ENCODE measurements at regions not wholly inside any gene's neighbourhood (a gene's known extent, or its start where the extent isn't known, plus 50 kb on each side); places are given as distances from the start of the nearest gene placed in this dataset.

GRCh38 chr6:87900160-87900698, 147.4 kb upstream of the SPACA1 start:
- Histone ChIP-seq H3K79me2 (replicated peaks; ENCODE audit: insufficient read depth, low read length) (no peaks in the 10 kb centered on the region), H3K27ac (ENCODE audit: low read length) (no peak overlapping the region), H3K9me3 (ENCODE audit: low read length) (no peaks in the 10 kb centered on the region), H3F3A (ENCODE audit: insufficient read depth, low read length, poor library complexity, severe bottlenecking) (no peaks in the 10 kb centered on the region), H3K9me2 (ENCODE audit: insufficient read depth, low read length) (no peaks in the 10 kb centered on the region), H3K4me3 (ENCODE audit: low read length) (no peak overlapping the region), H3K27me3 (ENCODE audit: insufficient read depth, low read depth, low read length) (no peaks in the 10 kb centered on the region), H4K20me1 (ENCODE audit: insufficient read depth) (no peaks in the 10 kb centered on the region), H3K4me2 (ENCODE audit: low read length) (no peak overlapping the region), H3K9ac (ENCODE audit: low read length) (no peak overlapping the region), H3K36me3 (ENCODE audit: insufficient read depth, low read length) (no peaks in the 10 kb centered on the region), H2AFZ (ENCODE audit: low read depth, low read length) (no peak overlapping the region)
- TF ChIP-seq, protein P1, sequence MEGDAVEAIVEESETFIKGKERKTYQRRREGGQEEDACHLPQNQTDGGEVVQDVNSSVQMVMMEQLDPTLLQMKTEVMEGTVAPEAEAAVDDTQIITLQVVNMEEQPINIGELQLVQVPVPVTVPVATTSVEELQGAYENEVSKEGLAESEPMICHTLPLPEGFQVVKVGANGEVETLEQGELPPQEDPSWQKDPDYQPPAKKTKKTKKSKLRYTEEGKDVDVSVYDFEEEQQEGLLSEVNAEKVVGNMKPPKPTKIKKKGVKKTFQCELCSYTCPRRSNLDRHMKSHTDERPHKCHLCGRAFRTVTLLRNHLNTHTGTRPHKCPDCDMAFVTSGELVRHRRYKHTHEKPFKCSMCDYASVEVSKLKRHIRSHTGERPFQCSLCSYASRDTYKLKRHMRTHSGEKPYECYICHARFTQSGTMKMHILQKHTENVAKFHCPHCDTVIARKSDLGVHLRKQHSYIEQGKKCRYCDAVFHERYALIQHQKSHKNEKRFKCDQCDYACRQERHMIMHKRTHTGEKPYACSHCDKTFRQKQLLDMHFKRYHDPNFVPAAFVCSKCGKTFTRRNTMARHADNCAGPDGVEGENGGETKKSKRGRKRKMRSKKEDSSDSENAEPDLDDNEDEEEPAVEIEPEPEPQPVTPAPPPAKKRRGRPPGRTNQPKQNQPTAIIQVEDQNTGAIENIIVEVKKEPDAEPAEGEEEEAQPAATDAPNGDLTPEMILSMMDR (IDR thresholded peaks at IDR 0.05; ENCODE audit: poor library complexity, severe bottlenecking) = no peak
- TF ChIP-seq MXI1 (conservative IDR thresholded peaks at IDR 0.05; ENCODE audit: poor library complexity, severe bottlenecking) = no peak
- no peak for TF ChIP-seq EZH2 (IDR thresholded peaks at IDR 0.05; ENCODE audit: borderline replicate concordance, insufficient read depth, low read length, poor library complexity, severe bottlenecking)
- TF ChIP-seq EP300 (conservative IDR thresholded peaks at IDR 0.05; ENCODE audit: poor library complexity, severe bottlenecking) = no peak
- no peak for TF ChIP-seq SMC3 (conservative IDR thresholded peaks at IDR 0.05; ENCODE audit: poor library complexity)
- TF ChIP-seq TAF1 (IDR thresholded peaks at IDR 0.05; ENCODE audit: low read depth) = no peak
- no peak for TF ChIP-seq RAD21 (conservative IDR thresholded peaks at IDR 0.05)
- TF ChIP-seq REST (IDR thresholded peaks at IDR 0.05; ENCODE audit: borderline replicate concordance) = no peak
- no peak for TF ChIP-seq POLR2AphosphoS5 (IDR thresholded peaks at IDR 0.05)

- no peak overlapping the region for H3K4me2 ChIP-seq (ENCODE audit: low read length)
- no peaks in the 10 kb centered on the region for H3K79me2 ChIP-seq (replicated peaks; ENCODE audit: insufficient read depth, low read length)
- no peak overlapping the region for H3K4me3 ChIP-seq (ENCODE audit: low read length)
- no peak overlapping the region for H3K9ac ChIP-seq (ENCODE audit: low read length)
- H3K27ac ChIP-seq (ENCODE audit: low read length) = no peak overlapping the region
- H3K9me3 ChIP-seq (ENCODE audit: low read length) = no peaks in the 10 kb centered on the region
- no peaks in the 10 kb centered on the region for H4K20me1 ChIP-seq (ENCODE audit: insufficient read depth)
- H3K9me2 ChIP-seq (ENCODE audit: insufficient read depth, low read length) = no peaks in the 10 kb centered on the region
- H2AFZ ChIP-seq (ENCODE audit: low read depth, low read length) = no peak overlapping the region
- no peaks in the 10 kb centered on the region for H3F3A ChIP-seq (ENCODE audit: insufficient read depth, low read length, poor library complexity, severe bottlenecking)
- TF ChIP-seq POLR2AphosphoS5 (IDR thresholded peaks at IDR 0.05) = no peak
- TF ChIP-seq TAF1 (IDR thresholded peaks at IDR 0.05; ENCODE audit: low read depth) = no peak
- TF ChIP-seq, protein P1 (IDR thresholded peaks at IDR 0.05; ENCODE audit: poor library complexity, severe bottlenecking) = no peak
- no peak for TF ChIP-seq EZH2 (IDR thresholded peaks at IDR 0.05; ENCODE audit: borderline replicate concordance, insufficient read depth, low read length, poor library complexity, severe bottlenecking)
- TF ChIP-seq RAD21 (conservative IDR thresholded peaks at IDR 0.05) = no peak
- no peak for TF ChIP-seq SMC3 (conservative IDR thresholded peaks at IDR 0.05; ENCODE audit: poor library complexity)
- TF ChIP-seq REST (IDR thresholded peaks at IDR 0.05; ENCODE audit: borderline replicate concordance) = no peak
- no peak for TF ChIP-seq MXI1 (conservative IDR thresholded peaks at IDR 0.05; ENCODE audit: poor library complexity, severe bottlenecking)
- no peak for TF ChIP-seq EP300 (conservative IDR thresholded peaks at IDR 0.05; ENCODE audit: poor library complexity, severe bottlenecking)
- no peaks in the 10 kb centered on the region for H3K27me3 ChIP-seq (ENCODE audit: insufficient read depth, low read depth, low read length)
- H3K36me3 ChIP-seq (ENCODE audit: insufficient read depth, low read length) = no peaks in the 10 kb centered on the region
These were observed 148.0 kb upstream of the SPACA1 start for GRCh38 chr6:87899499-87900147.

Measured in neural cell (in vitro differentiated cells).